CD4-positive, alpha-beta T cell treated with Interleukin-4 for 1 hour (primary cell): ENCODE measurements at regions not wholly inside any gene's neighbourhood (a gene's known extent, or its start where the extent isn't known, plus 50 kb on each side); places are given as distances from the start of the nearest gene placed in this dataset.

Experiments
- DNase-seq, 2 donors: peaks; one replicate each; pipeline ENCODE4 v3.0.0-alpha.2; 2020 to 2022

DNA sequence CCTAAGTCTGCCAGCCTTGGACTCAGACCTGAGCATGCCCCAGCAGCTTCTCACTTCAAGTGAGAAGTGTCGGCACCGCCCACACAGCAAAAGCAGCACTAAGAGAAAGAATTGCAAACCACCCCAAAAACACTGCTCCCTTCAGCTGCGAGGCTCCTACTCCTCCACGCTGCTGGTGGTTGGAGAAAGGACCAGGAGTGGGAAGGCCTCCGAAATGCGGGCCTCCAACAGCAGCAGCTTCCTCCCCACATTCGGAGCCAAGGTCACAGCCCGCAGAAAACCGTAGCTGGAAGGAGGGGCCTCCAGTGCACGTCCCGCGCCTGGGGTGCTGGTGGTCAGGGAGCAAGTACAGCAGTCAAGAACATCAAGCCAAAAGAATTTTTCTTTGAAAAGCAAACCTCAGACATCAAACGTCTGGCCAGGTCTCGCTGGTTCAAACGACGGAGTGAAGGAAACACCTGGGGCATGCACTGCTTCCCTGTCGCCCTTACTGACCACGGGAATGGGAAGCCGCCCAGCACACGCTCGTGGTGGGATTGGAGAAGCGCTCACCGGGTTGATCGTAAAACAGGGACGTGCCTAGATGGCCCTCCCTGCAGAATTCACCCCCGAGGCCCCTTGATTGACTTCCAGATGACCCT, 185.6 kb upstream of the CST7 start:
- no peak for DNase-seq

DNA sequence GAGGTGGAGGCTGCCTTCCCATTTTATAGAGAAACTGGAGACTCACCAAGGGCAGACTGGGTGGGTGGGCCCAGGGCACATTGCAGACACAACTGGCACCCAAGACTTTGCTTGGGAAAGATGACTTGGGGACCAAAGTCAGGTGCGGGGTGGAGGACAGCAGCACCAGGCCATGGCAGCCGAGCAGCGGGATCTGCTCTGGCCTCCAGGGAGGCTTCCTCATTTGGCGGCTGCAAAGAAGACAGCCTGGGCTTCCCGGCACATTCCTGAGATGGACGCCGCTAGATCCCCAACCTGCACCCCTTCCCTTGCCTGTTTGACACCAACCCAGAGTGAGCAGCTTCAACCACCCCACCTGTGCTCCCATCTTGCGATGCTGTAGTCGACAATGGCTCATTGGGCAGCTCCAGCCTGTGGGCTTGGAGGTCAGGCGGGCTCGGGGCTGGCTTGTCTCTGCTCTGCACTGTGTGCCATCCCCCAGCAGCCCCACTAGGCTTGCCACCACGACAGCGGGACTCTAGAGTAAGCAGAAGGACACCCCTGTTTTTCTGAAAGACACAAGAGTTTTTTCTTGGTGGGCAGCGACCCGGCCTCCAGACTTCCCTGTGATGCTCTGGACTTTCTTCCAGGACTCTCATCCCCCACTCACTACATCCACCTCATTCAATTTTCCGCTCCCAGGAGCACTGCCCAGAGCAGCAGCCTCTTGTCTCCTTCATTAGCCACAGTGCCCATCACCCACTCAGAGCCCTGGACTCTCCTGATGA, 184.9 kb upstream of the CST7 start:
- DNase-seq = no peak

DNA sequence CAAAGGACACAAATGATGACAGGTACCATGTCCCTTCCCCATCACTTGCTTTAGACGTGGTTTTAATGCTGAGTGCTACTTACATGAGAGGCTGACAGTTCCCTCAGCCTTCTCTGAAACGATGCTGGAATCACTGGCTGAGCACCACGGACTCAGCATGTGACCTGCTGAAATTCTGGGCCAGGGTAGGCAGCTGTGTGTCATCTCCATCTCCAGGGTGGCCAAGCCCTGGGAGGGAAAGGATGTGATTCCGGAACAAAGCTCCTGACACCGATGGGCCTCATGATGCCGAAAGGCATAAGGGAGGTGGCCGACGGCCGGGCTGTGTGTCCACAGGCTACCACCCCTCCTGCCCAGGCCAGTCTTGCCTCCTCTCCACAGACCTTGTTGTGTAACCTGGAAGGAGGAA, 184.3 kb upstream of the CST7 start:
- DNase-seq = no peak

DNA sequence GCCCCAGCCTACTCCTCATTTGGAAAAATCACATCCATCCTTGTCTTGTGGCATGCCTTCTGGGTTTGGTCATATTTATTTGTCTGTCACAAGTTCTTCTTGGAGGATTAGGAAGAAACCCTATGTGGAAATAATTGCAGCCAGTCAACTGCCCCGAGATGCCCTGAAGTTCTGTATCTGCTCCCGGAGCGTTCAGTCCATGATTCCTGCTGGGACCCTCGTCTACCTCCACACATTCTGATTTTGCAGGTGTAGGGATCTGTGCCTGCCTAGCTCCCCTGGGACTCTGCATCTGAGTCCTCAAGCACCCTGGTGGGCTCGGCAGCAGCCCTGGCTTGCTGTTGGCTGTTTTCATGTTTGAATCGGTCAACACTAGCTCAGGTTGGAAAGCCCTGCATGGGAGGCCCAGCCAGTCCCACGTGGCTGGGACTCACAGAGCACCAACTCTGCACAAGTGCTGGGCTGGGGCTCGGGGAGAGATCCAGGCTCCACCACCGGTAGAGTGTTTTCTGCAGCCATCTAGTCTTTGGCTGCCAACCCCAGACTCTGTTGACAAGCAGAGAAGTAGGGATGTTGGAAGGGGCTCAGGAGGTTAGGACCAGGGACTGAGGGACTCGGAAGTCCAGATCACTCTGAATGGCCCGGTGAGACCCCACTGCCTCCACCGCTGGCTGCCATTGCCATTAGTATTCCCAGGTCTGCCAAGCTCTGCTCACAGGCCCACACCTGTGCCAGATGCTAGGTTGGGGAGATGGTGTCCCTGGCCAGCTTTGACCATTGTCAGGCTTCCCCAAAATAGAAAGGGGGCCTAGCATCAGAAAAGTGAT, 183.5 kb upstream of the CST7 start:
- no peak for DNase-seq

- no peak for DNase-seq
Measured at GRCh38 chr20:24766143-24766527, 182.9 kb upstream of the CST7 start.

- no peak for DNase-seq
Measured at GRCh38 chr20:24766826-24767622, 182.0 kb upstream of the CST7 start.

GRCh38 chr20:24767623-24768100, 181.4 kb upstream of the CST7 start:
- DNase-seq = no peak

DNA sequence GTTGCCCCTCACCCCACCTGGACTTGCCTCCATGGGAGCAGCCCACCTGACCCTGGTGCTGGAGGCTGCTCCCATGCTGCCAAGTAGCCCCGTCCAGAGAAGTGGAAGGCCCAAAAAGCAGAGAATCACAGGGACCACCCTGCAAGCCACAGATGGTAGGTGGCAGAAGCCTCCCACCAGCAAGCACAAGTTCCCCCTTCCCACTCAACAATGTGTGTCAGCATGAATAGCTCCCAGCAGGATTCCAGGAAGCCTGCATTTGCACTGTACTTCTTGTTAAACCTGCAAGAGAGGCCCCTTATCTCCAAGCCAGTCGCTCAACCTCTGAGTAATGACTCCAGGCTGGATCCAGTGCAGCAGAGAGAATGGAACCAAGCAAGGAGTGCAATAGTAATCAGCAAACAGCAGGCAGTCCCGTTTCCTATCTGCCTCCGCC, 180.8 kb upstream of the CST7 start:
- DNase-seq = no peak

DNA sequence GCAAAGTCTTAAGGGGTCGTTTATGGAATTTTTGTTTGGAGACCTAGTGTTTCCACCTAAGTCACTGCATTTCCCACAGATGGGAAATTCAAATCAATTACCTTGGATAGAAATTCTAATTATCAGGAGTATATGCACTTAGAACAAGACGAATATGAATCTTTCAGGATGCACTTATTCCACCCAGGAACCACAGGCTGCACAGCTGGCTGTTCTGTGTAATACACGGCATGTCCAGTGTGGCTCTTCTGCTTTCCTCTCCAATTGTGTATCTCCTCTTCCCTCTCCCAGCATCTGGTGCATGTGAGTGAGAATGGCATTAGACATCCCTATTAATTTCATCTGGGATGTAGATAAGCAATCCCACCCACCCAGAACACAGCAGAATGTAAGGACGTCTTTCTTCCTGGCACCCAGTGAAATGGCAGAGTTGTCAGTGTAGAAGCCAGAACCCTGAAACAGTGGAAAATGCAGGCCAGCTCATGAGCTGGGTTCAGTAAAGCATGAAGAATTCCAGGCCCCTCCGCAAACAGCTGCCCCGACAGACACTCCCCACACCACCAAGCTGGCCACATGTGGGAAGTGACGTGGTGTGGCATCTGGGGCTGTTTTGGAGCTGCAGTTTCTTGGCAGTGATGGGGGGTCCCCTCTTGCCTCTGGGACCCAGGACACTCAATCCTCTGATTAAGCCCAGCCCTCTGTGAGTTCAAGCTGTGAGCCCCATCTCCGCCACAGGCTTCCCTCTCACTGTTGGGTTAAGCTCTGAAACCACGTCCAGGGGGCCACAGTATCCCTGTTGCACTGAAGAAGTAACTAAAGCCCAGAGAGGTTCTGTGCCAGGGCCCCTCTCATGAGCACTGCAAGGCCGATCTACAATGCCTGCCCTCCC, 180.1 kb upstream of the CST7 start:
- DNase-seq = no peak

- no peak for DNase-seq
Measured at GRCh38 chr20:24769878-24770627, 179.0 kb upstream of the CST7 start.

DNA sequence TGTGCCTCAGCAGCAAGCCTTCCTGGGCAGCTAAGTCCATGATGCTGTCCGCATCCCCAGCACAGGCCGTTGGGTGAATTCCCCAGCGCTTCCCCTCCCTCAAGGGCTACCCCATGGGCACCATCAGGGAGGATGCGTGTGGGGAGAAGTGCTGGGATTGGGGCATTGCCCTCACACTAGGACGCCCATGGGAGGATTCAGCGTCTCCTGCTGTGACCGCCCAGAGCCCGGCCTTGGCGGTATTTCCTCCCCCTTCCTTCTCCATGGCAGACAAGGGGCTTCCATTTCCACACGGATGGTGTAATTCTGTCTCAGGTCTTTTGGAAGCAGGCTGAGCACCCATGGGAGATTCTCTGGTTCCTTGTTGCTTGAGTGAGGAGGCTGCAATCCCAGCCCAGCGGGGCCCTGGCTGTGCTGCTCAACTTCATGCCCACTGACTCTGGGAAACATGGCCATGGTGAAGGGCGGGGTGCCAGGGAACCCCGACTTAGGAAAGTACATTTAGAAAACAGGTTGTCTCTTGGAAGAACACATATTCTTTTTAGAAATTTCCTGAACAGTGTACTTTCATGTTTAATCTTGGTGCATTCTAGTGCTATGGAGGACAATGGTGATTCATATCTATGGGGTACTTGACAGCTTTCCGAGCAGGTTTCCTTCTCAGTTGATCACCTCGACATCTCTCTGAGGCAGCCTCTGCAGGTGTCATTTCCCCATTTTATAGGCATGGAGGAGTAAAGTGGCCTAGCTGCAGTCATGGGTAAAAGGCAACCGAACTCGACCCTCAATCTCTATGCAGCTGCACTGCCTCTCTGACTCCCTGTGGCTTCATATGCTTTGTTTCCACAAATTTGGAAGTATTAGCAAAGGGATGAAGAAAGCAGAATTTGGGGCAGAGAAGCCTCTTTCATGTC, 178.2 kb upstream of the CST7 start:
- no peak for DNase-seq

DNA sequence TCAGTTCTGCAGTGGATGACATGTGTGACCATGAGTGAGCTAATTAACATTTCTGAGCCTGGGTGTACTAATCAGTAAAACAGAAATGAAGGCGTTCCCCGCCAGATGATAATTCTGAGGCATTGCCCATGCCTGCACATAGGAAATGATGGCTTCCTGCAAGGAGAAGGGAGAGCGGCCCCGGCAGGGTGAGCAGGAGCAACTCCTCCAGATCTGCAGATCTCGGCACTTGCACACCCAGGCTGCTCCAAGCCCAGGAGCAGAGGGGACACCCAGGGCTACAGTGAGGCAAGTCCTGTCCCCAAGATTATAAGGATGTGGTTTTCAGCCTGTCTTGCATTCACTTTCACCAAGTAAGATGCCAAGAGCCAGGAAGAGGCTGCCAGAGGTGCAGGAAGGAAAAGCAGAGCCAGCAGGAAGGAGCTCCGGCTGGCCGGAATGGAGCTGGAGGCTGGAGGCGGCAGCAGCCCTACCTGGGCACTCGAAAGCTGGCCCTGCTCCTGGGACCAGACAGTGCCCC, 177.5 kb upstream of the CST7 start:
- no peak for DNase-seq

- DNase-seq = no peak
Measured at GRCh38 chr20:24772667-24773066, 176.4 kb upstream of the CST7 start.

GRCh38 chr20:24773168-24773567, 175.9 kb upstream of the CST7 start:
- DNase-seq = no peak

DNA sequence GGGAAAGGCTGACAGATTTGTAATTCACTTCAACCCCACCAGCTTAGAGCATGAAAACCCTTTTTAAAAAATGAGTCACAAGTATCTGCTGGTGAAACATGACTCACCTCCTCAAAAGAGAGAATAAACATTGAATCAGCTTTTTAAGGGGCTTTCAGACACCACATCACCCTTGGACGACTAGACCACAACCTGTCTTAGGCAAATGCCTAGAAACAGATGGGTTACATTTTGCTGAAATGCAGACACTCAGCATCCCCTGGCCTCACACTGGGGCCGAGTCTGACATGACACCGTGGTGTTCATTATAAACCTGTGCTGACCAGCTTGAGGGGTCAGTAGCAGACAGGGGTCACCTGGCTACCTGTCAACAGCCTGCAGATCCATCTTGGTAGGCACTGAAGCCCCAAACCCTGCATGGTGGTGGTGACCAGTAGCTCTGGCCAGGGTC, 175.3 kb upstream of the CST7 start:
- no peak for DNase-seq

DNA sequence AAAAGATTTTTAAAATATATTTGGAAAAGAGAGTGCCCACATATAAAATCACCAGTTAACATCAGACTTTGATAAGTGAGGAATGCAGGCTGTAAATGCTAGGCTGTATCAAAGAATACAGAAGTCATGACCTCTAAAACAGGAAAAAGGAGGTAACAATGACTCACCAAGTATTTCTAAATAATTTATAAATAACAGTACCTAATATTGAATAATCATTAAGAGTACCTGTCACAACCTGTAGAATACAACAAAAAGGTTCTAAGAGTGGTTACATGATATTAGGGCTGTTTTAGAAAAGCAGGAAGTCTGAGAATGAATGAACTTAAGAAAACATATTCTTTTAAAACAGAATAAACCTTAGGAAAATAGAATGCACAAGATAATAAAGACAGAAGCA, 173.1 kb upstream of the CST7 start:
- DNase-seq = no peak

DNA sequence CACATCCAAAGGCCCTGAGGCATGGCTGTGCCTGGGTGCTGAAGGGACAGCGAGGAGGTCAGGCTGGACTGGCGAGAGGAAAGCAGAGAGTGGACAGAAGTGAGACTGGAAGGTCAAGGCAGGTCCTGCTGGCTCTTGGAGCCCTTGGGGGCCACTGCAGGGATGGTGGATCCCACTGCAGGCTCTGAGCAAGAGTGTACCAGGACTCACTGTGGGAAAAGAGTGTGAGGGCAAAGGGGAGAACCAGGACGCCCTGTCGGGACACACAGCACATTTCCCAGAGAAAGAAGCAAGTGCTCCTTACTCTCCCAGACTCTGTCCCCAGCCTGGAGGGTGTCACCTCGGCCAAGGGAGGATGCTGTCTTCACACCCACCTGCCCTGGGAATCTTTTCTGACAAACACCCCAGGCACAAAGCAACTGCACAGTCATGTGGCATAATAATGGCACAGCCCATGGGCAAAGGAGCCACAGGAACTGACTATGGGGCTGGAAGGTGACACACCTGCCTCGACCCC, 172.3 kb upstream of the CST7 start:
- DNase-seq = no peak

- DNase-seq = no peak
Measured at GRCh38 chr20:24777746-24778145, 171.3 kb upstream of the CST7 start.

DNA sequence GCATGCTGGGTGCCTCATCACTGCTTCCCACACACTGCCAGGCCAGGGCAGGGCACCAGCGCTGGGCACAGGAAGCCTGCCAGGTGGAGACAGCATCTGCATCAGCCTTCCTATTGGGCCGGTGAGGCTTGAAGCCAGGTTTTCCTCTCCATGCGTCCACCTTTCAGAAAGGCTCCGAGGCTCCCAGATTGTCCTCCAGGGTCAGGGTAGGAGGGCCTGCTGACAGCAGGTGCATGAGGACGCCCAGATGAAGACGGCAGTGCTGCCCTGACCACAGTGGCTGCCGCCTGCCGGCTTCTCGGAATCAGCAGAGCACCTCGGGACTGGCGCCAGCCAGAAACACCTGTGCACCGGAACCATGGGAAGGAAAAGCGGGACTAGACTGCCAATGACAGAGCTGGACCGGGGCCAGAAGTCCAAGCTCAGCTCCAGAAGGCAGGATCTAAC, 170.5 kb upstream of the CST7 start:
- DNase-seq = no peak
